DND-41 (cell line): ENCODE measurements at regions not wholly inside any gene's neighbourhood (a gene's known extent, or its start where the extent isn't known, plus 50 kb on each side); places are given as distances from the start of the nearest gene placed in this dataset.

Experiments used
- EZH2 ChIP-seq: IDR thresholded peaks from 3 replicates; pipeline ENCODE4 v1.6.1; 2012; ENCODE audit warnings: borderline replicate concordance, low read depth, mild to moderate bottlenecking, moderate library complexity, low read length, inconsistent platforms; ENCODE audit not compliant: severe bottlenecking
- TF ChIP-seq, protein P1 (sequence below): IDR thresholded peaks from 2 replicates; pipeline ENCODE4 v1.5.1; 2012; ENCODE audit warnings: borderline replicate concordance, low read length, moderate library complexity, mild to moderate bottlenecking; ENCODE audit not compliant: poor library complexity, severe bottlenecking; ENCODE audit errors: extremely low read depth

DNA sequence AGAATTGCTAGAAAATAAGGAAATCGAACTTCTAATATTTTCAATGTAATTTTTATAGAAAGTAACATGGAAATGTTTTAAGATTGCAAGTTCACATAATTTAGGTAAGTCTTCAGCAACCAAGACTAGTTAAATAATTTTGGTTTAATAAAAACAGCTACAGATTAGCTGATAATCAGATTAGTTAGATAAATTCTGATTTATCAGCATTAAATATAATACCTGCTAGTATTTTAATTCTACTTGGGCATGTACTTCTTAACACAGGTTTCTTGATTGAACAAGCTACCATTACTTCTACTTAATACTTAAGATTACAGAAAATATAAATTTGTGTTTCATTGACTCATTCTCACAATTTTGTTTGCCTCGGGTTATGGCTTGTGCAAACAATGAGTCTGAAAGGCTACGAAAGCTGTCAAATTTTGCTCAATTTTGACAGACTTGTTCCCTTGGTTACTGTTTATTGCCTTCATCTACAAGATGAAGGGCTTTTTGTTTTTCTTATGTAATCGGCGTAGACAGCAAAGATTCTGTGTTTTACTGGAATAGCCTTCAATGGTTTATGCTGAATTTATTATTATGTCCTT, 116.1 kb upstream of the NUDT4 start:
- TF ChIP-seq, protein P1, sequence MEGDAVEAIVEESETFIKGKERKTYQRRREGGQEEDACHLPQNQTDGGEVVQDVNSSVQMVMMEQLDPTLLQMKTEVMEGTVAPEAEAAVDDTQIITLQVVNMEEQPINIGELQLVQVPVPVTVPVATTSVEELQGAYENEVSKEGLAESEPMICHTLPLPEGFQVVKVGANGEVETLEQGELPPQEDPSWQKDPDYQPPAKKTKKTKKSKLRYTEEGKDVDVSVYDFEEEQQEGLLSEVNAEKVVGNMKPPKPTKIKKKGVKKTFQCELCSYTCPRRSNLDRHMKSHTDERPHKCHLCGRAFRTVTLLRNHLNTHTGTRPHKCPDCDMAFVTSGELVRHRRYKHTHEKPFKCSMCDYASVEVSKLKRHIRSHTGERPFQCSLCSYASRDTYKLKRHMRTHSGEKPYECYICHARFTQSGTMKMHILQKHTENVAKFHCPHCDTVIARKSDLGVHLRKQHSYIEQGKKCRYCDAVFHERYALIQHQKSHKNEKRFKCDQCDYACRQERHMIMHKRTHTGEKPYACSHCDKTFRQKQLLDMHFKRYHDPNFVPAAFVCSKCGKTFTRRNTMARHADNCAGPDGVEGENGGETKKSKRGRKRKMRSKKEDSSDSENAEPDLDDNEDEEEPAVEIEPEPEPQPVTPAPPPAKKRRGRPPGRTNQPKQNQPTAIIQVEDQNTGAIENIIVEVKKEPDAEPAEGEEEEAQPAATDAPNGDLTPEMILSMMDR, result no peak
- no peak for TF ChIP-seq EZH2
